ENCODE measurements at regions not wholly inside any gene's neighbourhood (a gene's known extent, or its start where the extent isn't known, plus 50 kb on each side); places are given as distances from the start of the nearest gene placed in this dataset.

DNA sequence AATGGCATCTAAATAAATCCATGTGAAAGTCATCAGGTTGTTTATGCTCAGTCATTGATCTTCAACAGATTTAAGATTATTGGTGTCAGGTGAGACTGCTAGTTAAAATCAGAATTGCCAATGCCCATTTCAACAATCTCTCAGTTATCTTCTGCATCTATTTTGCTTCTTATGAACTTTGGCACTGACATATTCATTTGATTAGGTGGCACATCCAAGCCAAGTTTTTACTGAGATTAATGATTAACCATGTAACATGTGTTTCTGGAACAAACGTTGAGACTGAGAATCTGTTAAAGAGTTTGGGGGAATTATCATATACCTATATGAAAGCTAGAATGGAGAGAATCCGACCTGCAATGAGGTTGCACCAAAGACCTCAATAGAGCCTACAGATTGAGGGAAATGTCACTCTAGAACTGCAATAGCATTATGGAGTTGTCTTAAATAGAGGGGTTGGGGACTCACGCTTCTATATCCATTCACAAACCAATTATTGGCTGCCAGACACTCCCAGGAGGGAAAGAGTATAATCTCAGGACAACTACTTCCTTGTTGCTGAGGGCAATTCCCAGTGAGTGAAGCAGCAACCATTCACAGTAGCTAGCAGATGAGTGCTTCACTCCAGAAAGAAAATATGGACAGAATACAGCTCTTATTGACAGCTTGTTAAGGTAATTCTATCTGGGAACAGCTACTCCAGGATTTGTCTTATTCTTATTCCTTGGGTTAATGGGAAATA lies 891.3 kb downstream of the SQOR start:
- no peaks in the 10 kb centered on the region for H3K4me1 ChIP-seq (replicated peaks in 1 of 4; ENCODE audit: control insufficient read depth in 3 of 4, insufficient read depth in 4 of 4, low read length in 3 of 4)
- H3K27me3 ChIP-seq (replicated peaks in 1 of 4; ENCODE audit: control insufficient read depth in 3 of 4, extremely low read depth in 1 of 4, insufficient read depth in 3 of 4, low read length in 3 of 4), result no peaks in the 10 kb centered on the region
- H3K9me3 ChIP-seq (ENCODE audit: insufficient read depth in 2 of 2, low read depth in 1 of 2, low read length in 1 of 2), result no peaks in the 10 kb centered on the region
- H3K79me1 ChIP-seq (ENCODE audit: low read depth, low read length), result no peaks in the 10 kb centered on the region
- 95% methylated on average over 3 of the region's 3 CpGs; no CpG with 5 or more reads in 1 of the 2 experiments for WGBS, 2 experiments (ENCODE audit: extremely low coverage in 1 of 2, insufficient coverage in 1 of 2, insufficient read length in 1 of 2, insufficient replicate concordance in 2 of 2, low coverage in 1 of 2, low lambda C conversion rate in 2 of 2, missing lambda C conversion rate in 1 of 2)
- H3K9ac ChIP-seq (replicated peaks in 1 of 4; ENCODE audit: extremely low read depth in 1 of 4, low read depth in 3 of 4, low read length in 3 of 4), result no peak overlapping the region
- H3K56ac ChIP-seq (replicated peaks; ENCODE audit: insufficient read length, low read depth, low read length), result no peak overlapping the region
- no peak overlapping the region for H4K5ac ChIP-seq (ENCODE audit: insufficient read length, low read depth, low read length)
- no peak overlapping the region for H4K91ac ChIP-seq (replicated peaks; ENCODE audit: insufficient read length, low read length)
- DNase-seq (ENCODE audit: low read depth in 1 of 2, low spot score in 2 of 2) (no peak), FAIRE-seq (no peak)
- H2AK5ac ChIP-seq (ENCODE audit: low read depth, low read length), result no peak overlapping the region
- no peak overlapping the region for H2AFZ ChIP-seq (ENCODE audit: low read length)
- no peaks in the 10 kb centered on the region for H3K36me3 ChIP-seq (ENCODE audit: control insufficient read depth in 2 of 4, insufficient read depth in 4 of 4, low read length in 3 of 4)
- H2BK120ac ChIP-seq (replicated peaks; ENCODE audit: low read depth, low read length), result no peak overlapping the region
- ChIA-PET CTCF (ENCODE audit: partially characterized antibody) (no interaction called here), POLR2A (ENCODE audit: partially characterized antibody) (no interaction called here)
- H2BK20ac ChIP-seq (ENCODE audit: low read length), result no peak overlapping the region
- H4K20me1 ChIP-seq (replicated peaks in 1 of 2; ENCODE audit: control insufficient read depth in 1 of 2, insufficient read depth in 2 of 2, low read length in 2 of 2), result no peaks in the 10 kb centered on the region
- H3K27ac ChIP-seq (ENCODE audit: low read depth, low read length), result no peak overlapping the region
- no peak for TF ChIP-seq TAF1 (IDR thresholded peaks at IDR 0.05; ENCODE audit: low read depth, low read length)
- no peak overlapping the region for H3K18ac ChIP-seq (ENCODE audit: extremely low read depth, low read length)
- no peak overlapping the region for H3K4me2 ChIP-seq (ENCODE audit: insufficient read depth in 1 of 2, low read depth in 2 of 2, low read length in 2 of 2)
- no peak overlapping the region for H2BK12ac ChIP-seq (ENCODE audit: low read depth, low read length)
- H2BK5ac ChIP-seq (ENCODE audit: low read depth, low read length), result no peak overlapping the region
- no peak overlapping the region for H3K4ac ChIP-seq (replicated peaks; ENCODE audit: insufficient read length, low read depth, low read length)
- no peak overlapping the region for H3K4me3 ChIP-seq (ENCODE audit: extremely low read depth in 1 of 4, insufficient read depth in 2 of 4, low read depth in 3 of 4, low read length in 4 of 4)
- no peak overlapping the region for H3K23ac ChIP-seq (ENCODE audit: insufficient read length)
- no peaks in the 10 kb centered on the region for H3K23me2 ChIP-seq (ENCODE audit: low read depth, low read length)
- H3K79me2 ChIP-seq (ENCODE audit: control insufficient read depth in 1 of 2, insufficient read depth in 2 of 2, low read length in 2 of 2), result no peaks in the 10 kb centered on the region
- H2BK15ac ChIP-seq (ENCODE audit: low read length), result no peak overlapping the region
- H4K8ac ChIP-seq (ENCODE audit: extremely low read depth, insufficient read depth, low read length), result no peak overlapping the region
- no peak overlapping the region for H3K14ac ChIP-seq (ENCODE audit: insufficient read length)

Measured in H1 (cell line).